ENCODE measurements at regions not wholly inside any gene's neighbourhood (a gene's known extent, or its start where the extent isn't known, plus 50 kb on each side); places are given as distances from the start of the nearest gene placed in this dataset.

- BruUV-seq (replicated peaks) = no TSS peak
- H3K79me2 ChIP-seq (ENCODE audit: control insufficient read depth, insufficient read depth, low read length) = no peaks in the 10 kb centered on the region
- H3K27ac ChIP-seq (ENCODE audit: insufficient read depth, low read depth, low read length) = no peak overlapping the region
- no peak overlapping the region for H3K9ac ChIP-seq (replicated peaks; ENCODE audit: extremely low read depth, insufficient read depth, low read length)
- intact Hi-C loops (cut with micrococcal nuclease) (no loop called here), dilution Hi-C loops (cut with MboI; ENCODE audit: extremely low pct_ligation_motif_present, low sequenced_read_pairs) (no loop called here)
- ChIA-PET CTCF (no interaction called here), POLR2A (no interaction called here)
- no peaks in the 10 kb centered on the region for H4K20me1 ChIP-seq (replicated peaks; ENCODE audit: control insufficient read depth, extremely low read depth, insufficient read depth, low read length)
- DNase-seq (ENCODE audit: low read depth, low spot score) (no peak), FAIRE-seq (no peak)
- H3K4me1 ChIP-seq (ENCODE audit: control insufficient read depth, extremely low read depth, insufficient read depth, low read length) = no peaks in the 10 kb centered on the region
- TF ChIP-seq POLR2A (IDR thresholded peaks at IDR 0.05; ENCODE audit: low read depth, low read length) (no peak), FOS (IDR thresholded peaks at IDR 0.05; ENCODE audit: borderline replicate concordance, insufficient read depth, low read length) (no peak), POLR2AphosphoS5 (IDR thresholded peaks at IDR 0.05; ENCODE audit: insufficient read depth, low read depth, low read length) (no peak), MYC (IDR thresholded peaks at IDR 0.05; ENCODE audit: low read depth, low read length) (no peak)
- H3K36me3 ChIP-seq (ENCODE audit: control insufficient read depth in 2 of 2, extremely low read depth in 1 of 2, insufficient read depth in 2 of 2, low read length in 2 of 2) = no peaks in the 10 kb centered on the region
- H3K9me1 ChIP-seq (replicated peaks; ENCODE audit: control insufficient read depth, extremely low read depth, insufficient read depth, low read length) = no peaks in the 10 kb centered on the region
- H3K4me3 ChIP-seq (replicated peaks in 1 of 3; ENCODE audit: insufficient read depth in 1 of 3, low read depth in 1 of 3, low read length in 3 of 3) = no peak overlapping the region
- H3K4me2 ChIP-seq (ENCODE audit: insufficient read depth, low read length) = no peak overlapping the region
- no peaks in the 10 kb centered on the region for H3K9me3 ChIP-seq (replicated peaks; ENCODE audit: control insufficient read depth, insufficient read depth, low read length)
- no peak overlapping the region for H2AFZ ChIP-seq (ENCODE audit: low read depth, low read length)
- no peaks in the 10 kb centered on the region for H3K27me3 ChIP-seq (ENCODE audit: control insufficient read depth in 2 of 2, insufficient read depth in 2 of 2, low read length in 2 of 2)
These were observed 150.0 kb downstream of the SHANK2 start for GRCh38 chr11:71102251-71102995.

- Histone ChIP-seq H3K9ac (replicated peaks; ENCODE audit: extremely low read depth, insufficient read depth, low read length) (no peak overlapping the region), H2AFZ (ENCODE audit: low read depth, low read length) (no peak overlapping the region), H4K20me1 (replicated peaks; ENCODE audit: control insufficient read depth, extremely low read depth, insufficient read depth, low read length) (no peaks in the 10 kb centered on the region), H3K27me3 (ENCODE audit: control insufficient read depth in 2 of 2, insufficient read depth in 2 of 2, low read length in 2 of 2) (no peaks in the 10 kb centered on the region), H3K4me1 (ENCODE audit: control insufficient read depth, extremely low read depth, insufficient read depth, low read length) (no peaks in the 10 kb centered on the region), H3K79me2 (ENCODE audit: control insufficient read depth, insufficient read depth, low read length) (no peaks in the 10 kb centered on the region), H3K27ac (ENCODE audit: insufficient read depth, low read depth, low read length) (no peak overlapping the region), H3K9me1 (replicated peaks; ENCODE audit: control insufficient read depth, extremely low read depth, insufficient read depth, low read length) (no peaks in the 10 kb centered on the region), H3K36me3 (ENCODE audit: control insufficient read depth in 2 of 2, extremely low read depth in 1 of 2, insufficient read depth in 2 of 2, low read length in 2 of 2) (no peaks in the 10 kb centered on the region), H3K4me3 (replicated peaks in 1 of 3; ENCODE audit: insufficient read depth in 1 of 3, low read depth in 1 of 3, low read length in 3 of 3) (no peak overlapping the region), H3K9me3 (replicated peaks; ENCODE audit: control insufficient read depth, insufficient read depth, low read length) (no peaks in the 10 kb centered on the region), H3K4me2 (ENCODE audit: insufficient read depth, low read length) (no peak overlapping the region)
- DNase-seq (ENCODE audit: low read depth, low spot score) = no peak
- ChIA-PET POLR2A (no interaction called here), CTCF (no interaction called here)
- TF ChIP-seq MYC (IDR thresholded peaks at IDR 0.05; ENCODE audit: low read depth, low read length) (no peak), EZH2 (IDR thresholded peaks at IDR 0.05; ENCODE audit: borderline replicate concordance, low read depth, low read length, severe bottlenecking) (no peak), CTCF (IDR thresholded peaks at IDR 0.05; ENCODE audit: extremely low read depth in 1 of 2, insufficient read depth in 1 of 2, low read depth in 1 of 2, low read length in 2 of 2) (no peak), FOS (IDR thresholded peaks at IDR 0.05; ENCODE audit: borderline replicate concordance, insufficient read depth, low read length) (no peak), MAX (IDR thresholded peaks at IDR 0.05; ENCODE audit: insufficient read depth, insufficient read length) (no peak), POLR2A (IDR thresholded peaks at IDR 0.05; ENCODE audit: low read depth, low read length) (no peak), JUN (IDR thresholded peaks at IDR 0.05; ENCODE audit: borderline replicate concordance, insufficient read depth, insufficient read length, low read depth) (no peak), POLR2AphosphoS5 (IDR thresholded peaks at IDR 0.05; ENCODE audit: insufficient read depth, low read depth, low read length) (no peak), GATA2 (IDR thresholded peaks at IDR 0.05; ENCODE audit: insufficient read depth, insufficient read length, low read depth, low read length) (no peak)
- intact Hi-C loops (cut with micrococcal nuclease) (no loop called here), dilution Hi-C loops (cut with MboI; ENCODE audit: extremely low pct_ligation_motif_present, low sequenced_read_pairs) (no loop called here)
- no TSS peak for BruUV-seq (replicated peaks)
- FAIRE-seq = no peak
These were observed 150.8 kb downstream of the SHANK2 start for GRCh38 chr11:71101606-71102005.

Data from endothelial cell of umbilical vein (primary cell).